H1 (cell line): ENCODE measurements at regions not wholly inside any gene's neighbourhood (a gene's known extent, or its start where the extent isn't known, plus 50 kb on each side); places are given as distances from the start of the nearest gene placed in this dataset.

Experiments
- POLR2A ChIP-seq, 2 experiments: IDR thresholded peaks; 1 replicate in 1 of 2; 2 replicates in 1 of 2; pipeline ENCODE4 v1.6.1; 2011; ENCODE audit warnings: low read depth in 2 of 2, low read length in 2 of 2, mild to moderate bottlenecking in 2 of 2; ENCODE audit errors: control extremely low read depth in 1 of 2
- RNF2 ChIP-seq: fragments of 200-900, 300-1000 bp; sonication (generic); IDR thresholded peaks from 2 replicates; pipeline ENCODE4 v1.7.1; 2016; ENCODE audit warnings: borderline replicate concordance, low read depth, mild to moderate bottlenecking, antibody characterized with exemption, low read length; ENCODE audit not compliant: poor library complexity, severe bottlenecking; ENCODE audit errors: missing control alignments
- SP4 ChIP-seq: IDR thresholded peaks from 2 replicates; pipeline ENCODE4 v1.6.1; 2012; ENCODE audit warnings: low read length, inconsistent platforms
- TBP ChIP-seq: IDR thresholded peaks from 2 replicates; pipeline ENCODE4 v1.6.1; 2011; ENCODE audit warnings: low read depth, low read length, improper control_type of control experiment

DNA sequence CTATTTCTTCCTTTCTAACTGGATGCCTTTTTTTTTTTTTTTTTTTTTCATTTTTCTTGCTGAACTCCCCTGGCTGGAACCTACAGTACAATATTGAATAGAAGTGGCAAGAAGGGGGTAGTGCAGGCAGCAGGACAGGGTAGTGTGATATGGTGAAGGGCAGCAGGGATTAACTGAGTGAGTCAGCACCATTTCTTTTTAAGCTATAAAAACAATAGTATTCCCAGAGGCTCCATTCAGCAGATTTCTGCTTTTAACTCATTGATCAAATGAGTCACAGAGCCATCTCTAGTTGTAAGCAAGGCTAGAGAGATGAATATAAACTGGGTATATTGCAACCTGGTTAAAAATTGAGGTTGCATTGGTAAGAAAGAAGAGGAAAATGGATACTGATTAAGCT, 53.6 kb upstream of the SETD7 start (continued):
- no peak for TF ChIP-seq TBP
- no peak for TF ChIP-seq POLR2A (IDR thresholded peaks at IDR 0.05; ENCODE audit: control extremely low read depth in 1 of 2, low read depth in 2 of 2, low read length in 2 of 2)
- no peak for TF ChIP-seq SP4
- no peak for TF ChIP-seq RNF2
